DMS153 (cell line): ENCODE measurements at regions not wholly inside any gene's neighbourhood (a gene's known extent, or its start where the extent isn't known, plus 50 kb on each side); places are given as distances from the start of the nearest gene placed in this dataset.
"Not testable (repeated sequence)": the region's sequence is repeated elsewhere in the genome, so short reads cannot be mapped to it uniquely, and the experiment has no call there.

Experiments used
- DNase-seq: peaks from one replicate; lab custom pipeline; 2025; lab: John Stamatoyannopoulos, UW

GRCh38 chr12:116430911-116431565 is 128.1 kb upstream of the MAP1LC3B2 start:
- no peak for DNase-seq

- no peak for DNase-seq
Measured at GRCh38 chr12:116431677-116432300, 127.4 kb upstream of the MAP1LC3B2 start.

- DNase-seq, result no peak
Measured at GRCh38 chr12:116432314-116432750, 126.8 kb upstream of the MAP1LC3B2 start.

- no peak for DNase-seq
Measured at GRCh38 chr12:116433249-116433648, 125.9 kb upstream of the MAP1LC3B2 start.

- DNase-seq, result peak; percentile 8
Measured at GRCh38 chr12:116434155-116435011, 124.8 kb upstream of the MAP1LC3B2 start.

GRCh38 chr12:116435984-116436383 is 123.2 kb upstream of the MAP1LC3B2 start:
- DNase-seq, result no peak

GRCh38 chr12:116436561-116437249 is 122.5 kb upstream of the MAP1LC3B2 start:
- no peak for DNase-seq

- DNase-seq, result no peak
Measured at GRCh38 chr12:116441292-116441691, 117.9 kb upstream of the MAP1LC3B2 start.

GRCh38 chr12:116442304-116442703 is 116.9 kb upstream of the MAP1LC3B2 start:
- no peak for DNase-seq

GRCh38 chr12:116442946-116443345 is 116.2 kb upstream of the MAP1LC3B2 start:
- DNase-seq, result no peak

GRCh38 chr12:116443821-116444589 is 115.2 kb upstream of the MAP1LC3B2 start:
- DNase-seq, result no peak

GRCh38 chr12:116444590-116444943 is 114.6 kb upstream of the MAP1LC3B2 start:
- DNase-seq, result no peak

- DNase-seq, result no peak
Measured at GRCh38 chr12:116448165-116448739, 110.9 kb upstream of the MAP1LC3B2 start.

- no peak for DNase-seq
Measured at GRCh38 chr12:116450406-116450910, 108.7 kb upstream of the MAP1LC3B2 start.

GRCh38 chr12:116452975-116453374 is 106.2 kb upstream of the MAP1LC3B2 start:
- not testable (repeated sequence) for DNase-seq

GRCh38 chr12:116453631-116454030 is 105.5 kb upstream of the MAP1LC3B2 start:
- no peak for DNase-seq

- DNase-seq, result no peak
Measured at GRCh38 chr12:116454076-116454475, 105.1 kb upstream of the MAP1LC3B2 start.

- DNase-seq, result no peak
Measured at GRCh38 chr12:116454950-116455447, 104.2 kb upstream of the MAP1LC3B2 start.

GRCh38 chr12:116455540-116456329 is 103.4 kb upstream of the MAP1LC3B2 start:
- DNase-seq, result peak; percentile 70
